NCI-H1092 (cell line): ENCODE measurements at regions not wholly inside any gene's neighbourhood (a gene's known extent, or its start where the extent isn't known, plus 50 kb on each side); places are given as distances from the start of the nearest gene placed in this dataset.

Experiments
- DNase-seq: peaks from one replicate; lab custom pipeline; 2025; lab: John Stamatoyannopoulos, UW

- no peak for DNase-seq
These were observed 705.1 kb downstream of the MED13L start for GRCh38 chr12:115572440-115572839.

GRCh38 chr12:115571446-115571845, 706.0 kb downstream of the MED13L start:
- no peak for DNase-seq

GRCh38 chr12:115571027-115571426, 706.5 kb downstream of the MED13L start:
- DNase-seq = no peak

GRCh38 chr12:115570069-115570777, 707.3 kb downstream of the MED13L start:
- no peak for DNase-seq

- no peak for DNase-seq
These were observed 708.0 kb downstream of the MED13L start for GRCh38 chr12:115569345-115570068.

GRCh38 chr12:115558281-115558680, 719.2 kb downstream of the MED13L start:
- DNase-seq = no peak

- DNase-seq = no peak
These were observed 723.9 kb downstream of the MED13L start for GRCh38 chr12:115553622-115554021.

GRCh38 chr12:115543269-115543668, 734.2 kb downstream of the MED13L start:
- DNase-seq = no peak

GRCh38 chr12:115542656-115543055, 734.8 kb downstream of the MED13L start:
- DNase-seq = no peak

GRCh38 chr12:115541891-115542421, 735.5 kb downstream of the MED13L start:
- DNase-seq = no peak

GRCh38 chr12:115528466-115528865, 749.0 kb downstream of the MED13L start:
- DNase-seq = no peak

GRCh38 chr12:115521771-115522409, 755.6 kb downstream of the MED13L start:
- no peak for DNase-seq

- no peak for DNase-seq
These were observed 757.6 kb downstream of the MED13L start for GRCh38 chr12:115519887-115520286.

GRCh38 chr12:115519359-115519758, 758.1 kb downstream of the MED13L start:
- DNase-seq = no peak

- no peak for DNase-seq
These were observed 759.6 kb downstream of the MED13L start for GRCh38 chr12:115517913-115518312.

- DNase-seq = no peak
These were observed 765.3 kb downstream of the MED13L start for GRCh38 chr12:115511986-115512711.

- no peak for DNase-seq
These were observed 766.2 kb downstream of the MED13L start for GRCh38 chr12:115511305-115511704.

- DNase-seq = no peak
These were observed 768.5 kb downstream of the MED13L start for GRCh38 chr12:115508990-115509389.

- DNase-seq = peak; percentile 6
These were observed 769.4 kb downstream of the MED13L start for GRCh38 chr12:115507951-115508722.

GRCh38 chr12:115507560-115507889, 770.0 kb downstream of the MED13L start:
- no peak for DNase-seq

GRCh38 chr12:115506822-115507559, 770.5 kb downstream of the MED13L start:
- DNase-seq = no peak
